ENCODE measurements at regions not wholly inside any gene's neighbourhood (a gene's known extent, or its start where the extent isn't known, plus 50 kb on each side); places are given as distances from the start of the nearest gene placed in this dataset.

DNA sequence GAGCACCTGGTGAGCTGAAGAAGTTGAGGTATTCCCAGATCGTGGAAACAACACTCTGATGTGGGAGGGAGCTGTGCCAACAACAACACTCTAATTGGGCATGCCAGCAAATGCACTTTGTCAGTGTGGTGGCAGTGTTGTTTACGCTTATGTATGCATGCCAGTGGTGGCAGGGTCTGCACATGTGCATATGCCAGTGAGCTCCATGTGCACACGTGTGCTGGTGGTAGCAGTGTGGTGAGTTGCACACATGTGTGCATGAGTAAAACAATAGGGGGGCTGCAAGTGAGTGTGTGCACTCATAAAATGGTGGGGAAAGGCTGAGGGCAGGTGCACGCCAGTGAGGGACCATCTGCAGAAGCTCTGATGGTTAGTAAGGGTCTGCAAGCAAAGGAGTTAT lies 134.2 kb downstream of the DMRTA1 start:
- H3K4me3 ChIP-seq: no peak overlapping the region
- intact Hi-C loops (cut with DNase I; ENCODE audit: low total_unique reads): no loop called here

DNA sequence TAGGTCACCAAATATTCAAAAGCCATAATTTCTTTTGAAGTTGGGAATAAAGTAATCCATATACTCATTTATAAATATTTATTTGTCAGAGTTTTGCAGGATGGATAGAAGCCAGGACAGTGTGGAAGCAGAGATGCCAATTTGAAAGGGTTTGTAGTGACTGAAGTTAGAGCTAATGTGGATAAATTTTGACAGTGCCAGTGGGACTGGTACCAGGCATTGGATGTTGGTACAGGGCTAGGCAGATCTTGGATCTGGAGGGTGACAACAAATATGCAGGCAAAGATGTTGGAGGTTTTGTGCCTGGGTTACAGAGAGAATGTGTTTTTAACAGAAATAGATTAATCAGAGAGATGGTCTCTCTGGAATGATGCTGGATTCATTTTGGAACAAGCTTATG lies 135.6 kb downstream of the DMRTA1 start:
- intact Hi-C loops (cut with DNase I; ENCODE audit: low total_unique reads): no loop called here
- H3K4me3 ChIP-seq: no peak overlapping the region
- TF ChIP-seq, protein P1, sequence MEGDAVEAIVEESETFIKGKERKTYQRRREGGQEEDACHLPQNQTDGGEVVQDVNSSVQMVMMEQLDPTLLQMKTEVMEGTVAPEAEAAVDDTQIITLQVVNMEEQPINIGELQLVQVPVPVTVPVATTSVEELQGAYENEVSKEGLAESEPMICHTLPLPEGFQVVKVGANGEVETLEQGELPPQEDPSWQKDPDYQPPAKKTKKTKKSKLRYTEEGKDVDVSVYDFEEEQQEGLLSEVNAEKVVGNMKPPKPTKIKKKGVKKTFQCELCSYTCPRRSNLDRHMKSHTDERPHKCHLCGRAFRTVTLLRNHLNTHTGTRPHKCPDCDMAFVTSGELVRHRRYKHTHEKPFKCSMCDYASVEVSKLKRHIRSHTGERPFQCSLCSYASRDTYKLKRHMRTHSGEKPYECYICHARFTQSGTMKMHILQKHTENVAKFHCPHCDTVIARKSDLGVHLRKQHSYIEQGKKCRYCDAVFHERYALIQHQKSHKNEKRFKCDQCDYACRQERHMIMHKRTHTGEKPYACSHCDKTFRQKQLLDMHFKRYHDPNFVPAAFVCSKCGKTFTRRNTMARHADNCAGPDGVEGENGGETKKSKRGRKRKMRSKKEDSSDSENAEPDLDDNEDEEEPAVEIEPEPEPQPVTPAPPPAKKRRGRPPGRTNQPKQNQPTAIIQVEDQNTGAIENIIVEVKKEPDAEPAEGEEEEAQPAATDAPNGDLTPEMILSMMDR (IDR thresholded peaks at IDR 0.05): no peak
- no peaks in the 10 kb centered on the region for H3K27me3 ChIP-seq
- no peaks in the 10 kb centered on the region for H3K36me3 ChIP-seq
- no peak for DNase-seq
- H3K9me3 ChIP-seq: peaks cover 0 to 7% (median 0%) of the 10 kb centered on the region in 3 donors
- no peaks in the 10 kb centered on the region for H3K4me1 ChIP-seq
- H3K27ac ChIP-seq: no peak overlapping the region

More for the DNA sequence above, 134.2 kb downstream of the DMRTA1 start:
- H3K9me3 ChIP-seq: peaks cover 0 to 7% (median 0%) of the 10 kb centered on the region in 3 donors
- no peaks in the 10 kb centered on the region for H3K27me3 ChIP-seq
- TF ChIP-seq, protein P1 (IDR thresholded peaks at IDR 0.05): no peak
- DNase-seq: peak in 1 of 2 donors; percentile 24
- no peak overlapping the region for H3K27ac ChIP-seq
- H3K36me3 ChIP-seq: no peaks in the 10 kb centered on the region
- no peaks in the 10 kb centered on the region for H3K4me1 ChIP-seq

DNA sequence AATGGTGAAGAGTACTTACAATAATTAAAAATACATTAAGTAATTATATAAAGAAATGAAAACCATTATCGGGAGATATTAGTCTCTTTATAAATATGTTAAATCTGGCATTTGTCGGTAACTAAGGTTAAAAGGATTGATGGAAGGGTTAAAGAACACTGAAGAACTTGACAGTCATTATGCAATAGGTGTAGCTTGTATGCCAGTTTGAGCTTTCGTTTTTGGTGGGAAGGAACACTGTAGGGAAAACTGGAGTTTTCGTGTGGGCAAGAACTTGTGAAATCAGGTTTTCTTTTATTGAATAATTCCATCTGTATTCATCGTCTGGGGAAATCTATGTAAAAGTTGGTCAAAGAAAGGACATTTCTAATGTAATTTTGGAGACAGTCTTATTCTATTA lies 142.3 kb downstream of the DMRTA1 start:
- TF ChIP-seq, protein P1 (IDR thresholded peaks at IDR 0.05): no peak
- no peaks in the 10 kb centered on the region for H3K36me3 ChIP-seq
- no peaks in the 10 kb centered on the region for H3K9me3 ChIP-seq
- no peak overlapping the region for H3K4me3 ChIP-seq
- H3K27ac ChIP-seq: no peak overlapping the region
- intact Hi-C loops (cut with DNase I; ENCODE audit: low total_unique reads): no loop called here
- no peaks in the 10 kb centered on the region for H3K27me3 ChIP-seq
- no peak for DNase-seq
- no peaks in the 10 kb centered on the region for H3K4me1 ChIP-seq

- no peaks in the 10 kb centered on the region for H3K9me3 ChIP-seq
- TF ChIP-seq, protein P1 (IDR thresholded peaks at IDR 0.05): no peak
Observed at GRCh38 chr9:22590336-22591033, 143.9 kb downstream of the DMRTA1 start.

GRCh38 chr9:22595805-22596204 lies 149.2 kb downstream of the DMRTA1 start:
- Histone ChIP-seq H3K4me1 (no peaks in the 10 kb centered on the region), H3K27me3 (no peaks in the 10 kb centered on the region), H3K4me3 (no peak overlapping the region), H3K27ac (no peak overlapping the region), H3K36me3 (no peaks in the 10 kb centered on the region), H3K9me3 (no peaks in the 10 kb centered on the region)
- intact Hi-C loops (cut with DNase I; ENCODE audit: low total_unique reads): no loop called here
- no peak for DNase-seq
- TF ChIP-seq, protein P1 (IDR thresholded peaks at IDR 0.05): no peak

More at GRCh38 chr9:22590336-22591033, 143.9 kb downstream of the DMRTA1 start:
- H3K36me3 ChIP-seq: no peaks in the 10 kb centered on the region
- no peaks in the 10 kb centered on the region for H3K27me3 ChIP-seq
- DNase-seq: no peak
- no peak overlapping the region for H3K27ac ChIP-seq
- H3K4me3 ChIP-seq: no peak overlapping the region
- intact Hi-C loops (cut with DNase I; ENCODE audit: low total_unique reads): no loop called here
- H3K4me1 ChIP-seq: no peaks in the 10 kb centered on the region
